ENCODE measurements at regions not wholly inside any gene's neighbourhood (a gene's known extent, or its start where the extent isn't known, plus 50 kb on each side); places are given as distances from the start of the nearest gene placed in this dataset.

DNA sequence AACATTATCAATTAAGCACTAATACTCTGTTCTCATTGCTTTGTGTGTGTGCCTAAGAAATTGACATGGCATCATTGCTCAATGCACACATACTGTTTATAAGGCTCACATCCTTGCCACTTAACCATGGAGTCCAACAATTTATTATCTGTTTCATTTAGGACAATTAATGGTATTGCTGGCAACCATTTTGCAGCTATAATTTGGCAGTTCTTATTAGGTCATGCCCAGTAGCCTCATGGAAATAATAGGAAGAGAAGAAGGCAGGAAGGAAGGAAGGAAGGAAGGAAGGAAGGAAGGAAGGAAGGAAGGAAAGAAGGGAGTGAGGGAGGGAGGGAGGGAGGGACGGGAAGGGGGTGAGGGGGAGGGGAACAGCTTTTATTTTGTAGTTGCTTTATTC lies 285.5 kb upstream of the SLC24A2 start:
- Histone ChIP-seq H3K9ac (no peak overlapping the region), H3F3A (ENCODE audit: low read depth) (no peaks in the 10 kb centered on the region), H3K4me2 (no peak overlapping the region), H3K9me3 (ENCODE audit: low read depth) (no peaks in the 10 kb centered on the region), H3K27me3 (no peaks in the 10 kb centered on the region), H3K27ac (no peak overlapping the region), H3K36me3 (no peaks in the 10 kb centered on the region), H3K4me3 (no peak overlapping the region), H2AFZ (replicated peaks) (no peak overlapping the region), H4K20me1 (ENCODE audit: low read depth) (no peaks in the 10 kb centered on the region), H3K4me1 (peaks cover 3% of the 10 kb centered on the region), H3K79me2 (ENCODE audit: low read depth) (no peaks in the 10 kb centered on the region)
- H3K36me3 Mint-ChIP-seq: no peaks in the 10 kb centered on the region
- H3K4me1 Mint-ChIP-seq: peaks cover 3% of the 10 kb centered on the region
- DNase-seq (ENCODE audit: low spot score): no peak
- H3K27me3 Mint-ChIP-seq (ENCODE audit: insufficient read depth, low read depth): no peaks in the 10 kb centered on the region
- TF ChIP-seq EZH2phosphoT487 (IDR thresholded peaks at IDR 0.05): no peak
- TF ChIP-seq EZH2 (IDR thresholded peaks at IDR 0.05): no peak
- TF ChIP-seq, protein P1, sequence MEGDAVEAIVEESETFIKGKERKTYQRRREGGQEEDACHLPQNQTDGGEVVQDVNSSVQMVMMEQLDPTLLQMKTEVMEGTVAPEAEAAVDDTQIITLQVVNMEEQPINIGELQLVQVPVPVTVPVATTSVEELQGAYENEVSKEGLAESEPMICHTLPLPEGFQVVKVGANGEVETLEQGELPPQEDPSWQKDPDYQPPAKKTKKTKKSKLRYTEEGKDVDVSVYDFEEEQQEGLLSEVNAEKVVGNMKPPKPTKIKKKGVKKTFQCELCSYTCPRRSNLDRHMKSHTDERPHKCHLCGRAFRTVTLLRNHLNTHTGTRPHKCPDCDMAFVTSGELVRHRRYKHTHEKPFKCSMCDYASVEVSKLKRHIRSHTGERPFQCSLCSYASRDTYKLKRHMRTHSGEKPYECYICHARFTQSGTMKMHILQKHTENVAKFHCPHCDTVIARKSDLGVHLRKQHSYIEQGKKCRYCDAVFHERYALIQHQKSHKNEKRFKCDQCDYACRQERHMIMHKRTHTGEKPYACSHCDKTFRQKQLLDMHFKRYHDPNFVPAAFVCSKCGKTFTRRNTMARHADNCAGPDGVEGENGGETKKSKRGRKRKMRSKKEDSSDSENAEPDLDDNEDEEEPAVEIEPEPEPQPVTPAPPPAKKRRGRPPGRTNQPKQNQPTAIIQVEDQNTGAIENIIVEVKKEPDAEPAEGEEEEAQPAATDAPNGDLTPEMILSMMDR (IDR thresholded peaks at IDR 0.05): no peak
- H3K9me3 Mint-ChIP-seq: no peaks in the 10 kb centered on the region
- no peak overlapping the region for H3K27ac Mint-ChIP-seq
- no peak overlapping the region for H3K4me3 Mint-ChIP-seq

DNA sequence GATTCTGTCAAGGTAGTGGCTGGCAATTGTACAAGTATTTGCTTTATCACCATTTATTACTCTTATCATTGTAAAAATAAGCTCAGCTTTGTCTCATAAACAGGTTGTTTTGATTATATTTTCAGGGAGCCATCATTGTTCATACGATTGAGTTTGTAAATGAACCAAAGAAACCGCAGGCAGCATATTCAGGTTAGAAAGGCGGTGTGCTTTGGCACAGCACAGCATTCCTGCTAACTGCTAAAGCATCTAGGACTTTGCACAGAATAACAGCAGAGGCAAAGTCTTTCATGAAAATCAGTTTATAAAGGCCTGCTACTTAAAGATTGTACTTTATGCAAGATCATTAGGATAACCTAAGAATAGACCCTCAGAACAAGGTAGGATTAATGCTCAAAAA lies 281.5 kb upstream of the SLC24A2 start:
- H3K36me3 ChIP-seq: no peaks in the 10 kb centered on the region
- H3K27me3 Mint-ChIP-seq (ENCODE audit: insufficient read depth, low read depth): no peaks in the 10 kb centered on the region
- no peak overlapping the region for H3K27ac Mint-ChIP-seq
- no peak overlapping the region for H3K4me3 ChIP-seq
- no peak for DNase-seq (ENCODE audit: low spot score)
- H3F3A ChIP-seq (ENCODE audit: low read depth): no peaks in the 10 kb centered on the region
- TF ChIP-seq EZH2 (IDR thresholded peaks at IDR 0.05) (no peak), EZH2phosphoT487 (IDR thresholded peaks at IDR 0.05) (no peak)
- TF ChIP-seq, protein P1 (IDR thresholded peaks at IDR 0.05): no peak
- peaks cover 19% of the 10 kb centered on the region for H3K4me1 ChIP-seq
- peaks cover 15% of the 10 kb centered on the region for H3K4me1 Mint-ChIP-seq
- H3K27me3 ChIP-seq: no peaks in the 10 kb centered on the region
- H3K4me3 Mint-ChIP-seq: no peak overlapping the region
- no peaks in the 10 kb centered on the region for H3K79me2 ChIP-seq (ENCODE audit: low read depth)
- H3K9me3 Mint-ChIP-seq: no peaks in the 10 kb centered on the region
- H4K20me1 ChIP-seq (ENCODE audit: low read depth): no peaks in the 10 kb centered on the region
- H2AFZ ChIP-seq (replicated peaks): no peak overlapping the region
- no peaks in the 10 kb centered on the region for H3K36me3 Mint-ChIP-seq
- H3K9ac ChIP-seq: no peak overlapping the region
- H3K4me2 ChIP-seq: no peak overlapping the region
- H3K9me3 ChIP-seq (ENCODE audit: low read depth): no peaks in the 10 kb centered on the region
- H3K27ac ChIP-seq: no peak overlapping the region

DNA sequence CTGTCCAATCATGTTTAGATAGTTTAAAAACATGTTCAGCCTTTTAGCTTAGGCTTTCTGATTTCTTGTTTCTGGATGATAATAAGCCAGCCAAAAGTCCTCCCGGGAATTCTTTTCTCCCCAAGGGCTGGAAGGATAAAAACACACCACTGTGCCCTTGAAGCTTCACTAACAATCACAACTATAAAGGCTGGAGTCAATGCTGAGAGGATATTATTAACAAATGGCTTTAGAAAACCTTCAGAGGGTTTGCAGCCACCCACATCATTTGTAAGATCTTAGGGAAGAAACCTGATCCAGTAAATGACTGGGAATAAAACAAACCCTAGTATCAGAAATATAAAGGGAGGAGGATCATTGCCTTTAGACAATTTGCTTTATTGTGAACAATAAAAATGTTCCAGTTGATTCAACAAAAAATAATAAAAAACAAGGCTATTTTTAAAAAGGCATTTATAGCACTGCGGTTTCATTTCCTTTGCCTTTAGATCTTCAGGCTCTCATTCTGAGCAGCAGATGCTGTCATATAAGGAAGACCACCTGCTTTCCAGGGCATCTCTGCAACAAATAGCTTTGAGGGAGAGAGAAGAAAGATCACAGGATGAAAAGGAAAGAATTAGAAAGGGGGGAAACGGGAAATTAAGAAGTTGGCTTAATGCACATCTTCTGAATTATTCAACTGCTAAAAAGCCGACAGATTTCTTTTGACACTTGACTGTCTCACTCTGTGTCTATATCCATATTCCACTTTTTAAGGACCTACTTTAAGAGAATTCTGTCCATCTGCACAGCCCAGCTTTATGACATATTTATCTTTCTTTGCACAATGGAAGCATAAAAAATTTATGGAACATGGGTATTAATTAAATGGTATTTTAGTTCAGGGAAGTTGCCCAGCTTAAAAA lies 277.2 kb upstream of the SLC24A2 start:
- Histone ChIP-seq H2AFZ (replicated peaks) (no peak overlapping the region), H3K4me2 (peak overlapping the region; percentile 0), H3K27me3 (no peaks in the 10 kb centered on the region), H3K79me2 (ENCODE audit: low read depth) (no peaks in the 10 kb centered on the region), H3K4me3 (no peak overlapping the region), H3K36me3 (no peaks in the 10 kb centered on the region), H3F3A (ENCODE audit: low read depth) (no peaks in the 10 kb centered on the region), H3K27ac (no peak overlapping the region), H3K9me3 (ENCODE audit: low read depth) (no peaks in the 10 kb centered on the region), H3K4me1 (peaks cover 19% of the 10 kb centered on the region), H3K9ac (no peak overlapping the region), H4K20me1 (ENCODE audit: low read depth) (no peaks in the 10 kb centered on the region)
- Mint-ChIP-seq H3K27ac (no peak overlapping the region), H3K27me3 (ENCODE audit: insufficient read depth, low read depth) (no peaks in the 10 kb centered on the region), H3K9me3 (no peaks in the 10 kb centered on the region), H3K4me3 (no peak overlapping the region), H3K36me3 (no peaks in the 10 kb centered on the region), H3K4me1 (peaks cover 25% of the 10 kb centered on the region)
- no peak for DNase-seq (ENCODE audit: low spot score)
- TF ChIP-seq EZH2phosphoT487 (IDR thresholded peaks at IDR 0.05): no peak
- TF ChIP-seq, protein P1 (IDR thresholded peaks at IDR 0.05): no peak
- TF ChIP-seq EZH2 (IDR thresholded peaks at IDR 0.05): no peak

Data from neural progenitor cell (in vitro differentiated cells).